Lower leg skin (tissue), 3 donors: ENCODE measurements at regions not wholly inside any gene's neighbourhood (a gene's known extent, or its start where the extent isn't known, plus 50 kb on each side); places are given as distances from the start of the nearest gene placed in this dataset.

Source experiments
- CTCF ChIP-seq, 3 donors: fragments of 450-650 bp; IDR thresholded peaks; one replicate each; pipeline ENCODE4 v1.5.1; 2016; ENCODE audit warnings: antibody characterized with exemption in 3 of 3, mild to moderate bottlenecking in 3 of 3, moderate library complexity in 2 of 3
- POLR2A ChIP-seq, 2 donors: fragments of 450-650 bp; IDR thresholded peaks; one replicate each; pipeline ENCODE4 v1.6.1; 2016 to 2017; ENCODE audit warnings: antibody characterized with exemption in 2 of 2, mild to moderate bottlenecking in 1 of 2, moderate library complexity in 1 of 2

- no peak for TF ChIP-seq CTCF (IDR thresholded peaks at IDR 0.05)
- TF ChIP-seq POLR2A (IDR thresholded peaks at IDR 0.05): no peak
Measured at GRCh38 chr2:10212827-10213226, 89.9 kb upstream of the HPCAL1 start.
